Urothelium cell line (cell line): ENCODE measurements at regions not wholly inside any gene's neighbourhood (a gene's known extent, or its start where the extent isn't known, plus 50 kb on each side); places are given as distances from the start of the nearest gene placed in this dataset.
"Not testable (repeated sequence)": the region's sequence is repeated elsewhere in the genome, so short reads cannot be mapped to it uniquely, and the experiment has no call there.

Experiments used
- DNase-seq: peaks from one replicate; pipeline ENCODE4 v3.0.0; 2011; ENCODE audit warnings: low spot score, mixed read lengths
- FAIRE-seq: peaks from 2 replicates; lab custom pipeline; 2011; peaks lifted over from hg19 to GRCh38; lab: Jason Lieb, UNC

DNA sequence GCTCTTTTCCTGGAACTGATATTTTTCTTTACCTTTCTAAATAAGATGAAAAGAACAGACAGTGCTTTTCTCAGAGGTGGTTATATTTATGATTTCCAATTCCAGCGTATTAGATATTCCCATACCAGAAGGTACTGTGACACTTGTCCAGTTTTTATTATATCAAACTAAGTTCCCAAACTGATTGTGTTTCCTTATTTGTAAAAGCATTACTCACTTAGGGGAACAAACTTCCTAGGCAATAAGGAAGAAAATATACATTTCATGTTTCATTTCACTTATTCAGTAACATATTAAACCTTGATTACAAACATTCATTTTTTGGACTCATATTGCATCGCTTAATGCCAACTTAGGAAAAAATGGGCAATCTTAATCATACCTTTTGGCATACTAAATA, 1480.0 kb upstream of the NUDT12 start:
- DNase-seq (no peak), FAIRE-seq (no peak)

GRCh38 chr5:105036814-105037213, 1474.2 kb upstream of the NUDT12 start:
- not testable (repeated sequence) for FAIRE-seq, DNase-seq

GRCh38 chr5:105034401-105034763, 1471.8 kb upstream of the NUDT12 start:
- DNase-seq (no peak), FAIRE-seq (no peak)

DNA sequence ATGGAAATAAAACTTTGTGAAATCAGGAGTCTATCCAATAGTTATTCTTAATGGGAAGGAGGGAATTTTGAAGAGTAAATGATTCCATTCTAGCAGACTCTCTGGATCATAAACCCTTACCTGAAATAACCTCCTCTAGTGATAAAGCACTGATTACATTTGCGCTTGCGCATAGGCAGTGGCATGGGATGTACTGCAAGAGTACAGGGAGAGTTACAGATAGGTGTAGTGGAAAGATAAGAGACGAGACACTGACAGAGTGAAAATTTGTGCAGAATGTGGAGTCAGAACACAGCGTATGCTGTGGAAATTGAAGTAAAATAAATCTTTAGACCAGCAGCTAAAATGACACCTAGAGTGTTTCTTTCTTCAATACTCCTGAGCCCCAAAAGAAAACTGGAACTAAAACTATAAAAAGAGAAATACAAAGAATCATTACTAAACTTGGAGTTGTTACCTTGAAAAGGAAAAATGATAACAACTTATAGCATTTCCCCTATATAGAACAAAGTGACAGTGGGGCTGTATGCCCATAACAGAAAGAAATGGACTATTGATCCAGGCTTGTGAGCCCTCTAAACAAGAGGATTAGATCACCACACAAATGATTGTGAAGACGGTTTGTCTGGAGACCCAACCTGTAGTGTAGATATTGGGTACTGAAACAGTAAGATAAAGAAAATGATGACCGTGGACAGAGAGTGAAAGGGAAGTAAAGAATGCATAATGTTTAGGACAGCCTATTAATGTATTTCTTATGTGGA, 1471.2 kb upstream of the NUDT12 start:
- FAIRE-seq: no peak
- no peak for DNase-seq

DNA sequence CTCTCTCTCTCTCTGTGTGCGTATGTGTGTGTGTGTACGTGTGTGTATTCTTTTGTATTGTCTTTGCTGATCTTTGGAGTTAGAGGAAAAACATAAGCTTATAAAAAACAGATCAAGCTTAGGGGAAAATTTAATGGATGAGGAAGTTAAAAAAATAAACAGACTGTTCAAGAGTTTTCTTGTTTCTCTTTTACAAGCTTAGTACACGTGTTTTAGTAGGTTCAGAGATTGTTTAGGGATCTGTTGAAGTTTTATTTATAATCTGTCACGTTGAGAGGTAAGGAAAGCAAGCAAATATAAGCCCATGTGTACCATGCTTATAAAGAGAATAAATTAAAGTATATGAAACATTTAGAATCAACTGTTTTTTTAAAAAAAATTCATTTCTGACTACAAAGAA, 1470.3 kb upstream of the NUDT12 start:
- DNase-seq (no peak), FAIRE-seq (no peak)

- FAIRE-seq: no peak
- DNase-seq: no peak
Observed at GRCh38 chr5:105030153-105030552, 1467.6 kb upstream of the NUDT12 start.

DNA sequence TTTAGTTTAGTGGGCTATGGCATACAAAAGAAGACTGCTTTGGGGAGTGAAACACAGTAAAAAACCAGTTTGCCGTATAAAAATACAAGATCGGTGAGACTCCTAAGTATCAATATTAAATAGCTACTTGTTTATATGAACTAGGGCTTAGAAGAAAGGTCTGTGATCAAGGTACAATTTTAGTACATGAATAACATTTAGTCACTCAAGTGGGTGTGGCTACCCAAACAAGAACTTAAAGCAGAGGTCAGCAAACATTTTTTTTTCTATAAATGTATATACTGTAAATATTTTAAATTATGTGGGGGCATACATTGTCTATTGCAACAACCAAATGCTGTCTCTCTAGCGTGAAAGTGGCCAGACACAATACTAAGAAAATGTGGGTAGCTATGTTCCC, 1452.5 kb upstream of the NUDT12 start:
- no peak for FAIRE-seq
- no peak for DNase-seq

- DNase-seq (no peak), FAIRE-seq (no peak)
Observed at GRCh38 chr5:104998572-104998971, 1436.0 kb upstream of the NUDT12 start.

DNA sequence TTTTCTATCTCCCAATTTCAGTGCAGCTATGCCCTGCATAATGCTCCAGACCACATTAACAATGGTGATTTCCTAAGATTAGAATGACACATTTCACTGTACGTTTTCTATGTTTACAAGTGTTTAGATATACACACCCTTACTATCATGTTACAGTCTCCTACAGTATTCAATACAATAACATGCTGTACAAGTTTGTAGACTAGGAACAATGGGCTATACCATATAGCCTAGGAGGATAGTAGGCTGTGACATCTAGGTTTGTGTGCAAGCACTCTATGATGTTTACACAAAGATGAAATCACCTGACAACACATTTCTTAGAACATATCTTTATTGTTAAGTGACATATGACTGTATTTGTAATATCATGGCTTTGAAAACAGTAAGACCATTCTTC, 1435.6 kb upstream of the NUDT12 start:
- DNase-seq (no peak), FAIRE-seq (no peak)

GRCh38 chr5:104987074-104987473, 1424.5 kb upstream of the NUDT12 start:
- no peak for FAIRE-seq
- DNase-seq: no peak

GRCh38 chr5:104977529-104977928, 1414.9 kb upstream of the NUDT12 start:
- peak; percentile 37 for FAIRE-seq
- DNase-seq: no peak

- FAIRE-seq (no peak), DNase-seq (no peak)
Observed at GRCh38 chr5:104967806-104968410, 1405.3 kb upstream of the NUDT12 start.

DNA sequence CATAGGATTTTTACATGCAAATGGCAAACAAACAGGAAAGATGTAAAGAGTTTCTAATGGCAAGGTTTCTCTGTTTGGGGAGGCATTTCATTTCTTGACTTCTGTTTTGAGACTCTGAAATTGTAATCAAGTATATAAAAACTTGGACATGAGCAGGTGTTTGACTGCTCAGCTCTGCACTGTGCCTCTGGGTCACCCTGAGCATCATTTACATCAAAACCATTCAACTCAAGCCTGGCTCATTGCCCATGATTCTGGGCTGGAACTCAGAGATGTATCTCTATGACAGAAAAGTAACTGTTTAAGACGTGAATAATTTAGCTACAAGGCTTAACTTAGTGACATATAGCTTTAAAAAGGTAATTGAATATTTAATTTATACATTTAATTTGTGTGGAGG, 1402.4 kb upstream of the NUDT12 start:
- FAIRE-seq (no peak), DNase-seq (no peak)

- FAIRE-seq (no peak), DNase-seq (no peak)
Observed at GRCh38 chr5:104955479-104955878, 1392.9 kb upstream of the NUDT12 start.

GRCh38 chr5:104952876-104953275, 1390.3 kb upstream of the NUDT12 start:
- DNase-seq (no peak), FAIRE-seq (no peak)

DNA sequence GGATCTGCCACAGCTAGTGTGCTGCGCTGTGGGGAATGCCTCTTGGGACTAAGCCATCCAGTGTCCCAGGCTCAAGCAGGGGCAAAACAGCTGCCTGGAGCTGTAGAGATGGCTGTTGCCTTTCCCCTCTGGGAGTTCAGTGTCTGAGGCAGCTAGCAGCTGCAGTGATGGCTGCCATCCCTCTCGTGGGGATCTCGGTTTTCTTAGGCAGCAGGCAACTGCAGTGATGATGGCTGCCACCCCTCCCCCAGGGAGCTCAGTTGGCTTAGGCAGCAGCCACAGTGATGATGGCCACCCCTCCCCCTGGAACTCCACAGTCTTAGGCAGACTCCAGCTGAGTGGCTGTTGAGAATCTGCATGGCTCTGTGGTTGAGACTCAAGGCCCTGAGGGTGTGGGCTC, 1389.2 kb upstream of the NUDT12 start:
- FAIRE-seq (no peak), DNase-seq (no peak)

GRCh38 chr5:104947076-104947475, 1384.5 kb upstream of the NUDT12 start:
- DNase-seq (no peak), FAIRE-seq (no peak)

- no peak for FAIRE-seq
- DNase-seq: no peak
Observed at GRCh38 chr5:104942735-104943134, 1380.1 kb upstream of the NUDT12 start.

DNA sequence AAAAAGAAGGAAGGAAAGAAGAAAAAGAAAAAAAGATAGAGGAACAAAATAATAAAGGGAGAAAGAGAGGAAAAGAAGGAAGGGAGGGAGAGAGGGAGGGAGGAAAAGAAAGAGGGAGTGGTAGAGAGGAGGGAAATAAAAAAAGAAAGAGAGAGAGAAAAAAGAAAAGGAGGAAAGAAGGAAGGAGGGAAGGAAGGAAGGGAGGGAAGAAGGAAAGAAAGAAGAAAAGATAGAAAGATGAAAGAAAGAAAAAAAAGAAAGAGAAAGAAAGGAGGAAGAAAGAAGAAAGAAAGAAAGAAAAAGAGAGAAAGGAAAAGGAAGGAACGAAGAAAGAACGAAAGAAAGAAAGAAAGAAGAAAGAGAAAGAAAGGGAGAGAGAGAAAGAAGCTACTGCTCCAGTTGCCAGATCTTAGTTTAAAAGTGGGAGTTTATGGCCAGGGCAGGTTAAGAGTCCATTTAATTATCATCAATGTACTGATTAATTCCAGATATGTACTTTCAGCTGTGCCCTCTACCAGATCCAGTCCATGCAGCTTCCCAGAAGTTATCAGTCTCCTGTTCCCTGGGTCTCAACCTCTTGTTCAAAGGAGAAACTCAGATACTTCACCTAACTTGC, 1378.5 kb upstream of the NUDT12 start:
- FAIRE-seq: no peak
- DNase-seq: no peak

GRCh38 chr5:104937598-104937997, 1375.0 kb upstream of the NUDT12 start:
- DNase-seq (no peak), FAIRE-seq (no peak)

- FAIRE-seq (peak; percentile 53), DNase-seq (no peak)
Observed at GRCh38 chr5:104932431-104932830, 1369.8 kb upstream of the NUDT12 start.

DNA sequence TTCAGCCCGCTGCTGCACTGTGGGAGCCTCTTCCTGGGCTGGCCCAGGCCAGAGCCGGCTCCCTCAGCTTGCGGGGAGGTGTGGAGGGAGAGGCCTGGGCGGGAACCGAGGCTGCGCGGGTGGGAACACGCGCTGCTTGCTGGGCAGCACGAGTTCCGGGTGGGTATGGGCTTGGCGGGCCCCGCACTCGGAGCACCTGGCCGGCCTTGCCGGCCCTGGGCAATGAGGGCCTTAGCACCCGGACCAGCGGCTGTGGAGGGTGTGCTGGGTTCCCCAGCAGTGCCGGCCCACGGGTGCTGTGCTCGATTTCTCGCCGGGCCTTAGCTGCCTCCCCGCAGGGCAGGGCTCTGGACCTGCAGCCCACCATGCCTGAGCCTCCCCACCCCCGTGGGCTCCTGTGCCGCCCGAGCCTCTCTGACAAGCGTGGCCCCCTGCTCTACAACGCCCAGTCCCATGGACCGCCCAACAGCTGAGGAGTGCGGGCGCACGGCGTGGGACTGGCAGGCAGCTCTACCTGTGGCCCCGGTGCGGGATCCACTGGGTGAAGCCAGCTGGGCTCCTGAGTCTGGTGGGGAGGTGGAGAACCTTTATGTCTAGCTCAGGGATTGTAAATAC, 1366.4 kb upstream of the NUDT12 start:
- DNase-seq (no peak), FAIRE-seq (no peak)
